NCI-H146 treated with DMSO at 0.1 percent for 48 hours (cell line): ENCODE measurements at regions not wholly inside any gene's neighbourhood (a gene's known extent, or its start where the extent isn't known, plus 50 kb on each side); places are given as distances from the start of the nearest gene placed in this dataset.

Experiments
- DNase-seq: peaks from one replicate; lab custom pipeline; 2025; ENCODE audit not compliant: unreplicated experiment; lab: John Stamatoyannopoulos, UW

- no peak for DNase-seq
These were observed 134.4 kb downstream of the CTTN start for GRCh38 chr11:70532731-70533130.

GRCh38 chr11:70535191-70535971, 137.1 kb downstream of the CTTN start:
- no peak for DNase-seq

GRCh38 chr11:70536051-70536877, 137.9 kb downstream of the CTTN start:
- no peak for DNase-seq

- DNase-seq, result no peak
These were observed 139.5 kb downstream of the CTTN start for GRCh38 chr11:70537576-70538571.

- no peak for DNase-seq
These were observed 140.5 kb downstream of the CTTN start for GRCh38 chr11:70538641-70539359.

GRCh38 chr11:70539360-70540095, 141.2 kb downstream of the CTTN start:
- no peak for DNase-seq

GRCh38 chr11:70540196-70540595, 141.9 kb downstream of the CTTN start:
- no peak for DNase-seq

GRCh38 chr11:70541176-70541575, 142.8 kb downstream of the CTTN start:
- no peak for DNase-seq

- no peak for DNase-seq
These were observed 143.4 kb downstream of the CTTN start for GRCh38 chr11:70541699-70542098.

GRCh38 chr11:70542406-70542805, 144.1 kb downstream of the CTTN start:
- no peak for DNase-seq

- DNase-seq, result no peak
These were observed 144.5 kb downstream of the CTTN start for GRCh38 chr11:70542811-70543210.

- no peak for DNase-seq
These were observed 145.3 kb downstream of the CTTN start for GRCh38 chr11:70543611-70544010.

GRCh38 chr11:70544067-70544773, 145.9 kb downstream of the CTTN start:
- DNase-seq, result no peak

- no peak for DNase-seq
These were observed 146.7 kb downstream of the CTTN start for GRCh38 chr11:70544774-70545609.

GRCh38 chr11:70545610-70545912, 147.2 kb downstream of the CTTN start:
- no peak for DNase-seq

GRCh38 chr11:70546191-70546940, 148.0 kb downstream of the CTTN start:
- DNase-seq, result no peak

- no peak for DNase-seq
These were observed 149.1 kb downstream of the CTTN start for GRCh38 chr11:70547386-70547785.
